Femur (tissue), 1 donor: ENCODE measurements at regions not wholly inside any gene's neighbourhood (a gene's known extent, or its start where the extent isn't known, plus 50 kb on each side); places are given as distances from the start of the nearest gene placed in this dataset.

ENCODE experiments used
- DNase-seq: peaks from one replicate; pipeline ENCODE4 v3.0.0-alpha.2; 2017

DNA sequence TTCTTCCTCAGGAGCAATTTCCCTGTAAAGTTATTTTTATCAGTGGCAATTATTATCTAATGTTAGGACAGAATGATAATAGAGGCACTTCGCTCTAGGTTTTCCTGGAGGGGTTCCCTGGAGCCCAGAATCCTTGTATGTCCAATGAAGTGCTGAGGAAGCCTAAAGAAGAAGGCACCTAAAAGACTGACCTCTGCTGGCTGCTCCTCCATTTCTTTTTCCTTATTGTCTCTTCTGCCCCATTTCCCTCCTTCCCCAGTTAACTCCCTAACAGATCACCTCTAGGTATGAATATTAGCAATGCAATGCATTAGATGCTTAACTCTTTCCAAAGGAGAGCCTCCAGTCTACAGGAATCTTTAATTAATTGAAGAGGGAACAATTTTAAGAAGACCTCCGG, 985.4 kb downstream of the DIAPH3 start:
- no peak for DNase-seq

DNA sequence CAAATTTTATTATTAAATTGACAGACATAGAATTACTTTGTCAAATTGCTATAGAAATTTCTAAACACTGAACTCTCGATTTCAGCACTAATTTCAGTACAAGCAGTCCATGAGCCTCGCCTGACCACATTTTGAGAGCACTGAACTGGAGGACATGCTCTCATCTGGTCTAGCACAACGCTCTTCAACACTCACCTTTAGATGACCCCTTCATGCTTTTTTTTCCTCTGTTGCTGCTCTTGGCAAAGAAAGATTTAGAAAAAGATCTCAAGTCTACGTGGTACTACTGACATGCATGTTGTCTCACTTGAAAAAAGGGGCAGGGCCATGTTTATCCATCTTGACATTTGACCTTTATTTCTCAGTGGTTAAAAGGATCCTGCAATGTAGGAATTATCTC, 981.5 kb downstream of the DIAPH3 start:
- DNase-seq = no peak

DNA sequence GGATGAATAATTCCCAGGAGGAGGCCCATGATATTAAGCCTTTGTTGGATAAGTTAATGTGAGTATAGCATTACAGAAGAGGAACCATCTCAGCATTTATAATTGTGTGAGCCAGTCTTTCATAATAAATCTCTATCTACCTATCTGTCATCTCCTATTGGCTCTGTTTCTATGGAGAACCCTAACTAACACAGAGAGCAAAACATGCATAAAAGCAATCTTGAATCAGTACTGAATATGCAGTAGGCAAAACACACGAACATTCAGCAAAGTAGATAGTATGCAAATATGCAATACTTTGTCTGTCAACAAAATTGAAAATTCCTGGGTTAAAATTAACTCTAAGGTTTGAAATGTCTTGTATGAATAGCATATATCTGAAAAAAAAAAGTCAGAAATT, 966.3 kb downstream of the DIAPH3 start:
- no peak for DNase-seq

DNA sequence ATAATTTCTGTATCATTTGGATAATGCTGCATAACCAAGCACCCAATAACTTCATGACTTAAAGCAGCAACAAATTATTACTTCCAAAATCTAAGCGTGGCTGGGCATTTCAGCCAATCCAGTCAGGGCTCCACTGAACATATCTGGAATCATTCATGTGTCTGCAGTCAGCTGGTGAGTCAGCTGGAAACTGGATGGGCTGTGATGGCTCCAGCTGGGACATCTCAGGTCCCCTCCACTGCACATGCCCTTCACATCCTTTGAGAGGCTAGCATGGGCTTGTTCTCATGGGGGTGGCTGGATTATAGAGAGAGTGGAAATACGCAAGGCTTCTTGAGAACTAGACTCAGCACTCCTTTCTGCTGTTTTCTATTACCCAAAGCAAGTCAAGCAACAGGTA, 961.9 kb downstream of the DIAPH3 start:
- no peak for DNase-seq

DNA sequence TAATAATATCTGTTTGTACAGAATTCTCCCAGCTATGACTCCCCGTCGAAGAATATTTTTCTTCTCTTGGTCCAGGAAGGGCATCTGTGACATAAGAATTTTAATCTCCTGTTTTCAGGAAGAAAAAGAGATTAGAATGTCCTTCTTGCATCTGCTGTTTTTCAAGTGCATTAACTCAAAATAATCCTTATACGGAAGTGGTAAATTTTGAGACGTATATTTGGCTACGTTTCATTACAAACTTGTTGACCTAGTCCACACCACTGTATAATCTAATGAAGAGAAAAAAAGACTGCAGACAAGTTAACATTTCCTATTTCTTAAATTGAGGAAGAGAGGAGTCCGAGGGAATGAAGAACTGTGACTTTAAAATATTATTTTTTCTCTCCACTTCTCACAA, 959.9 kb downstream of the DIAPH3 start:
- DNase-seq = no peak

DNA sequence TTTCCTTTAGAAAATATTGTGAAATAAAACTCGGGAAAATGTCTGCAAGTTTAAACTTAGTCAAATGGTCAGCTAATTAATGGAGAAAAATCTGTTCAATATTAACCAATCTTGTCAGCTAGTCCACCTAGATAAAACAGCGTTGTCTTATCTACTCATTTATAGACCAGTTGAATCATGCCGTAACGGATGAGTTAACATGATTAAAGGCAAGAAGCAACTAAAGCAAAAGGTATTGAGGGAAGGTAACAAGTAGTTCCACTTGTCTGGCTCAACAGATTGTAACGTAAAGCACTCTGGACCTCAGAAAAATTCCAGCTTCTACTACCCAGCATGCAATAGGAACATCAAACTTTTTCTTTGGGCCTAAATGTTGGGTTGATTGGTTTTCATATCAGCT, 958.2 kb downstream of the DIAPH3 start:
- no peak for DNase-seq

DNA sequence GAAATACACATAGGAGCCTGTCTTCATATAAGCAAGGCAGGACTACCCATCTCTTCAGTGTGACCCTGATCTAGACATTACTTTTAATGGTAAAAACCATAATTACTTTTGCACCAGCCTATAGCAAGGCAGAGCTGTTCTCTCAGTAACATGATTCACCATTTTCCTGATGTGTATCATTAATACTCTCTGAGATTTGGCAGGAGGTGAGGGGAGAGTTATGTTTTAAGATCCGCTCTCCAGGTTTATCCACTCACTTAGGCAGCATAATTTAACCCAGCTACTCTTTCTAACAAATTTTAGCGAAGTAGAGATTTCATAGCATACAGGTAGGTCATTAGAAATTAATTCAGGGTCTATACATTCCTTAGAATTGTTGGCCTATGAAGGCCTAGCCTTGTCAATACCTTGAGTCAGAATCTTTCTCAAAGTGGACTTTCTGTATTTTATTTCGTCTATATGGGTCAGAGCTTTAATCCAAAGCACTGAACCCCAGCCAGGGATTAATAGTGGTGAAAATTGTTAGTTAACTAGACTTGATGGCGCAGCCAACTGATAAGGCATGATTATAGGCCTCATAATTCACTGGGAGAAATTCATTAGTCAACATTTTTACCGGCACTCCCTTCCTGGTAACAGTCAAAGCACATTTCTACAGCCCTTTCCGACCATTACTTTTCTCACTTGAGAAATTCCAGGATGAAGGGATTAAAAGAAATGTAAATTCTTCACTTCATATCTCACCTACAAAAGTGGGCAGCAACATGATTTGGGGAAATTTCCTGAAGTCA, 955.1 kb downstream of the DIAPH3 start:
- DNase-seq = no peak

DNA sequence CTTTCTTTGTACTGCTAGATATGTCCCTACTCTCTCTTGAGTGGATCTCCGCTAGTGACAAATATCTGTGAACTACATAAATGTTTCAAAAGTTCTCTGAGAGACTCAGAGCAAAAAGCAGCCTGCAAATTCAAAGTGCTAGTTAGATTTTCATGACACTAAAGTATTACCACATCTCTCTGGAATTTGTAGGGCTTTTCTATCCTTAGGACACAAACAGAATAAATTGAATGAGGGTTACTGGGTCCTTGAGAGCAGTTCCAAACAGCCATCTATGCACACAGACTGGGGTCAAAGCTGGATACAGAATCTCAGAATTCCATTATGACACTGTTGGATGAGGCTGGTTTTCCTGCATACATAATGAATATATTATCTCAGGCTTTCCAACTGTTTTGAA, 953.2 kb downstream of the DIAPH3 start:
- no peak for DNase-seq

DNA sequence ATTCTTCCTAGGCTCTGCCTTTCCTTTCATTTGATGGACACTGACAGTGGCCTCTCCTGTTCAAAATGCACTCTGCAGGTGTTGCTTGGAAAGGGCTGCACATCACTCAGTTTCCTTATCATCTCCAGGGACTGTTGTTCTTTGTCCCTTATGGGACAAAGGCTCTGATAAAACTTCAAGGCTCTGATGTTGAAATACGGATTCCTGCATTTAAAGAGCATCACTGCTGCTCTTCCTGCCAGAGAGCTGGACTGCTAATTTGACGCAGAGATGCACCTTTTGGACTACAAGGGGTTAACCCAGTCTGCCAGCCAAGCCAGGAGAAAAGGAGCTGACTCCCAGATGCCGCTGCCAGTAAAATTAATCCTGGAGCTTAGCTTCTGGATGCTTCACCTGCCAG, 952.1 kb downstream of the DIAPH3 start:
- DNase-seq = no peak

DNA sequence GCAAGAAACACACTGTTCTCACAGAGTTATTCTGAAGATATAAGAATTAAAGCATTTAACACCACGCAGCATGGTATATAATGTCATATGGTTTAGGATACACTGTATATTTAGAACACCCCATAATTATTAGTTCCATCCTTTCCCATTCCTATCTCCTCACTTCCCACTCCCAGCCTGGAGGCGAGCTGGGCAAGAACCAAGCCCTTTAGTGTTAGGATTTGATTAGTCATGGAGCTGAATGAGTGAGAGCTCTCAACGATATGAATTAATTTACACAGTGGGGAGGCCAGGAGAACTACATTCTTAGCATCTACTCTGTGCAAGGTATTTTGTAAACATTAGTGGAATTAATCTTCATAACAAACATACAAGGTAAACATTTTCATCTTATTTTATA, 934.3 kb downstream of the DIAPH3 start:
- DNase-seq = no peak

DNA sequence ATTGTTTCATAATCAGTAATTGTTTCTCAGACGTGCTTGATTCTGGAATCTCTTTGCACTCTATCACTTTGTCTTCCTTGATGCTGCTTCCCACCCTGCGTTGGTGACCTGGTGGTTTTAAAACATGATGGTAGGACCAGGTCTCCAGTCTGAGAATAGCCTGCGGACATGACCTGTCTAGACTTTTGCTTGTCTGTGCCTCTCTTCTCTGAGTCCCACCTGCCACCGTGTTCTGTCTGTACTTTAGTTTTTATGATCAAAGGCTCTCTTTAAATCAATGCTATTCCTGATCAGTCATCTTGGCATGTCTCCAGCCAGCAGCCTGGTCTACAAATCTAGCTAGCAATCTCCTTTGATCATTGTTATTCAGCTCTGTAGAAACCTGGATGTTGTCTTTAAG, 933.9 kb downstream of the DIAPH3 start:
- no peak for DNase-seq

DNA sequence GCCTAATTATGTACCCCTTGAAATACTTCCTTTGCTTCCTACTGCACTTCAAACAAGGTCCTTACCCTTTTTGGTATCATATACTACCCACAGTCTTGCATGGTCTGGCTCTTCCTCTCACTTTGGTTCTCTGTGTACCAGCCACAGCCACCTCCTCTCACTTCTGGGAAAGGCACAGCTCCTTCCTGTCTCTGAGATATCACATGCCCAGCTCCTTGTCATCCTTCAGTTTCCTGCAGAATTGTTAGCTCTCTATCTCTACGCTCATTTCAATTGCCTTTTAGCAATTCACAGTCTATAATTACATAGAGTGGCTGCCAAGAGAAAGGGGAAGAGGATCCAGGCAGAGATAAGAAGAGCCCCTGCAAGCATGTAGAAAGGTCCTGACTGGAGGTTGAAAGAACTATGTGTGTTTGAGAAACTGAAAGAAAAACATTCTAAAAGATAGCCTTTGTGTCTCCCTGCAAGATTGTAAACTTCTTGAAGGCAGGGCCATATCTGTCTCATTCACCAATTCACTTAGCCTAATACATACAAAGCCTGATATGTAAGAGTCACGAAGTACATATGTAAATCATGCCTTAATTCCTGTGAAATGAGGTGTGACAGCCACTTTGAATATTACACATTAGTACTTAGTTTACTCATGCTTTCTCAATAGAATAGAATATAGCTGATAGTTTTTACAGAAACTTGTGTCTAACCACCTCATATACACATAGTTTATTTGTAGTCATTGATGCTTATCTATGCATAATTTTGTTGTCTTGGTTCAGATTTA, 933.1 kb downstream of the DIAPH3 start:
- no peak for DNase-seq

DNA sequence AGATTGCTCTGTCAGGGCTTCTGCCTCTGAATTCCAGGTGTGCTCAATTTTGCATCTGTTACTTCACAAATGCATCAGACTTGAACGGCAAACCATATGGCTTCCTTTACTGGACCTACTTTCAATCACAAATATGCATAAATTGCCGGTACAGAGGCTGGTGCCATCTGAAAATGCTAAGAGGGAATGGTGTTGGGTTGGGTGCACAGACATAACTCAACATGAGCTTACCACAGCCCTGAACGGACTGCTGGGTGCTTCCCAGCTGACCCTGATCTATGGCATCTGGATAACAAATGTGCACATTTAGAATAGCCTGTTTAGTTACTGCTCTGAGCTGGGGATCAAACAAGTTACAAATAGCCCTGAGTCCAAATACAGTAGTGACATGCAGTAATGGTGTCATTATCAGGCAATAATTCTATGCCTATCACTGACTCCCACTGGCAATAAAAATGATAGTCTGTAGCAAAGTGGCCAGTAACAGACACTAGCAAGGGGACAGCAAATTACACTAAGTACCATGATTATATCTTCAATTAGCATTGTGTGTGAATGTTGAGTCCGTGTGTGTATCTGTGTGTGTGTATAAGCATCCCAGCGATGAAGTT, 927.3 kb downstream of the DIAPH3 start:
- DNase-seq = no peak

DNA sequence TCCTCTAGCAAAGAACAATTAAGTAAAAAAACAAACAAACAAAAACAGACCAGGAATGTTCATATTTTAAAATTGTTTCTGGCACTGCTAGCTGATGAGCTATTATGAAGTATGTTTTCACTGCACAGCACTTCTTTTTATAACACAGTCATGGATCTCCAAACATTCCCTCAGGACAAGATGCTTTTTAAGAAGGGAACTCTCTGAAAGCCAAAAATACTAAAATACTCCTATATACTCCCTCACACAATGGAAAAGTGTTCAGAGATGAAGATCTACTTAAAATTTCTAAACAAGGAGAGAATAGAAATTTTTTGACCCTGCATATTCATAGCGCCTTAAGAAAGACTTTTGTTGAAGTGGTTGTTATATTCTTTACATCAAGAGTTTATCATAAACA, 926.8 kb downstream of the DIAPH3 start:
- DNase-seq = no peak

DNA sequence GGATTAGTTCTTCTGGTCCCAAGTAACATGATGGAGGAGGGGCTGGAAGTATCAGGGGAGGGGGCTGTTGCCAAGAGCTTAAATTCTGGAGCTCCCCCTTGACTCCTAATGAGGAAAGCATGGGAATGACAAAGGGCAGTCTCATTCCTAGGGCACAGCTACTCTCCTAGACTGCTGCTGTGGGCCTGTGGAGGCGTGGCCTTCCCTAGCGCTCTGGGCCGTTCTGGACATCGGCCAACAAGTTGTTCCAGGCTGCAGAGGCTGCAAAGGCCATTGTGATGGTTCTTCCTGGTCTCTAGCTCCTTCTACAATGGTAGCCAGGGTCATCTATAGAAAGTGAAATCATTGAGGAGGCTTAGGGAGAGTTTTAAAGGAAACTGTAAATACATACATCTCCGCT, 916.6 kb downstream of the DIAPH3 start:
- DNase-seq = peak; percentile 19

DNA sequence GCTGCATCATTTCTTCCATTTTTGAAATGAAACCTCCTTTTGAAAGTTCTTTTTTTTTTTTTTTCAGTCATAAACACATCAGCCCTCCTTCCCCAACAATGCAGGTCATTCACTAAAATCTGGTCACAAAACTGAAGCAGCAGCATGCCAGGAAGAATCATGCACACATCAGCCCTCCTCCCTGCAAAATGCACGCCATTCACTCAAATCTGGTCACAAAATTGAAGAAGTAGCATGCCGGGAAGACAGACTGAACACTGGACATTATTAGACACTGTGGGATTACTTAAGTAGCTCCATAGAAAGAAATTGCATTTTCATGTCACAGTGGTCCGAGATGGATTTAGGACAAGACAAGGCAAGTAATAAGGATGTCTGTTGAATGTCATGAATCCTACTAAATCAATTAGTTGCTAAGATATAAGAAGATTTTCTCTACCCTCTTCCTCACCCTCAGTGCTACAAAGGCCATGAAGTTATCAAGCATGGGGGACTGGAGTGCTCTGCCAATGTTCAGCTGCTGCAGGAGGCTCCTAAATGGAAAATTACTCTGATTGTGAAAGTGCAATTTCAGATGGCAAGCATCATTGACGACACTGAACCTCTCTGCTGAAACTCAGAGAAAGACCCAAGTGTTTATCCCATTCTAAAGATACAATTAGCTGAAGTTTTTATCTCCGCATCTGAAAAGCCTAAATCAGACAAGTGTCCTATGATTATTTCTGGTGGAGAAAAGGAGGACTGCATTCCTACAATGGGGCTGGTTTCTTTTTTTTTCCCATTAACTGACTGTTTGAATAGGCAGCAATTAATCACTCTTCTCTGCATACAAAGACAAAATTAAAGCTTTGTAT, 913.2 kb downstream of the DIAPH3 start:
- DNase-seq = no peak

DNA sequence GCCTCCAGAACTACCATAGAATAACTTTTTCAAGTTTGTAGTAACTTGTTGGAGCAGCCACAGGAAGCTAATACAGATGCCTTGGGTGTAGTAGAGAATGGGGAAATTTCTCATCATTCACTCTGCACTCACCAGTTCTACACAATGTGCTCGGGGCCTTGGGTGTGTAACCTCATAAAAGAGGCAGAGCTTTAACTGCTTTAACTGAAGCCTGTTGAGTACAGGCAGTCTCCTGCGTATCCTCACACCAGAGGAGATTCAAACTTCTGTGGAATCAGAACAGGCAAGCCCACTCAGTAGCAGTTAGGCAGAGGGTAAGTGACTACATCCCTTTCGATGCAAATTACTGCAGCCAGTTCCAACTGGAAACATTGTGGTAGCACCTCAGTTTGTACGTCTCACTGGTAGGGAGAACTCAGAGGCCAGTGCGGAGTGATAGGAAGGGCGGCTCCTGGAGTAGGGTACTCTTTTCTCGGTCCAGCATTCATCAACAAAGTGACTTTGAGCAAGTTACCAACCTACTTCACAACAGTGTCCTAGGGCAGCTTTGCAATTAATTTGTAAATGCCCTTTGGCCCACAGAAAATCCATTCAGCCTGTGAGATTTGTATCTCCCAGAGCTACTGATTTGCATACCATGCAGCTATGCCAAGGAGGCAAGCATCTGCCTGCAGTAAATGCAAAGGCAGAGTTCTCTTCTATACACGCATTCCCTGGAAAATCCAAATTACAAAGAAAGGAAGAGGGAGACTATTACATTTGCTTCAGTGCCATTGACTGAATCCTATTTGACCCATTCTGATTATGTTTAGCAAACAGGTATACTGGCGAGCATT, 904.3 kb downstream of the DIAPH3 start:
- DNase-seq = no peak

DNA sequence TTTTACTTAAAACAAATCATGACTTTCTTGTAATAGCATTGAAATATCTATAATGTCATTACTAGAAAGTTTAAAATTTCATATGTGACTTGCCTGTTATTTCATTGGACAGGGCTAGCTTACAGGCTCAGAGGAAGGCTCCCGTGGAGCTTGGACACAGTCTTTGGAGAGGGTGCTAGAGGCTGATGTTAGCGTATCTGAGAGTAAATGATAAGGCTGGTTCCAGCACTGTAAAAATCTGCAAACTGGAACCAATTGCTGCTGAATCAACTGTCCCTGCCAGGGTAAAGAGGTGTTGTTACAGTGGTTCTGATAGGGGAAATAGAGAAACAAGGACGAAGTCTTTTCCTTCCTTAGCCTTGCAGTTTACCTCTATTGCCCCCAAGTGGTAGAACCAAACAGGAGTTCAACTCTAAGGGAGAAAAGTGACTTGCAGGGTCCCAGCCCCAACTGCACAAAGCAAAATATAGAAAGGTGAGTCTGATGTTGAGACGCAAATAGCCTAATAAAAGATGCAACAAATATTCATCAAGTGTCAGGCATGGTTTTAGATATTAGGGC, 901.7 kb downstream of the DIAPH3 start:
- no peak for DNase-seq

DNA sequence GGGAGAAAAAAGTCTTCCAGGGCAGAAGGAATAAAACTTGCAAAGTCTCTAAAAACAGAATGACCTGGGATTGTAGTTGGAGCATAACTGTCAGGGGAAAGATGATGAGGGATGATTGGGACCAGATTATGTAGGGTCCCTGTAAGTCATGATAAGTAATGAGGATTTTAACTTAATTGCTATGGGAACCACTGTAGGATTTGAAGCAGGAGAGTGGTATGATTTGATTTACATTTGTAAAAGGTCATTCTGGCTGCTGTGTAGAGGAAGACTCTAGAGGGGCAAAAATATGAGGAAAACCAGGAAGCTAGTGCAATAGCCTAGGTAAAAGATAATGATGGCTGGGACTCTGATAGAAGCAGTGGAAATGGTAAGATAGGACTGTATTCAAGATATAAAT, 900.2 kb downstream of the DIAPH3 start:
- DNase-seq = no peak

DNA sequence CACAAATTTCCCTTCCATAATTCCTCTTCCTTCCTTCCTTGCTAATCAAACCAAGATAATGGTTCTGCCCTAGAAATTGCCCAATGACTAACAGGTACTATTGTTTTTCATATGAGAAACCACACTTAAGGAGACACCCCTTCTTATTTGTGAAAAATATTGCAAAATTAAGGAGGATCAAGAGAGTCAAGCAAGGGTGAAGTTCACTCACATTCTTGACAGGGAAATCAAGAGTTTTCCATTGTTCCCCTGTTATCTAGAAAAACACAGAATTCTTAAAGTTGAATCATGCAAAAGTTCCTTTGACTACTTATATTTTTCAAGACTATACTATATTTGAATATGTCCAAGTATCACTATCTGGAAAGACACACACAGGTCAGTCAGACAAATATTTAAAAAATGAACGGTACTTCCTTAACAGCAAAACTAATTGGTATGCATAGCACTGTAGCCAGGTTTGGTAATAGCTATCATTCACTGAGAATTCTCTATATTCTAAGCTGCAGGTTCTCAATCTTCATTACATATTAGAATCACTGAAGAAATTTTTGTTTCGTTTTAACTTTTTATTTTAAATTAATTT, 897.2 kb downstream of the DIAPH3 start:
- DNase-seq = no peak

DNA sequence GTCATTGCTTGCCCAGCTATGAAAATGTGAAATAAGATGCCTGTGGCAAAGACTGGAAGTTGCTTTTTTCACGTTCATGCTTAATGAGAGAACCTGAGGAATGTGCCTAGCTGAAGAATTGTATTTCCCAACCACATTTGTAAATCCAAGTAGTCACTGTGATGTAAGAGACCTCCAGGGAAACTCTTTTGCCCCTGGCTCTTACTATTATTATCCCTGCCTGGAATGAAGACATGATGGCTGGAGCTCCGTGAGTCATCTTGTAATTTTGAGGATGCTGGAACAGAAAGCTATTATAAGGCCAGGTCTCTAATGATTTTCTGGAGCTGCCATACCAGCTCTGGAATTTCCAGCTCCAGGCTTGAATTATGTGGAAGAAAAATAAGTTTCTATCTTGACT, 894.3 kb downstream of the DIAPH3 start:
- DNase-seq = no peak
